GM12892 (cell line): ENCODE measurements at regions not wholly inside any gene's neighbourhood (a gene's known extent, or its start where the extent isn't known, plus 50 kb on each side); places are given as distances from the start of the nearest gene placed in this dataset.

Source experiments
- POLR2A ChIP-seq: IDR thresholded peaks from 2 replicates; pipeline ENCODE4 v1.6.1; 2011; ENCODE audit warnings: low read depth, low read length, control low read depth
- POLR2AphosphoS5 ChIP-seq: IDR thresholded peaks from 2 replicates; pipeline ENCODE4 v1.6.1; 2011; ENCODE audit warnings: low read depth, low read length, control low read depth
- TAF1 ChIP-seq: IDR thresholded peaks from 2 replicates; pipeline ENCODE4 v1.6.1; 2011; ENCODE audit warnings: low read depth, mild to moderate bottlenecking, control low read depth, low read length, borderline replicate concordance

- TF ChIP-seq POLR2AphosphoS5: no peak
- TF ChIP-seq POLR2A: no peak
- no peak for TF ChIP-seq TAF1
These were observed 429.1 kb downstream of the NR2F1-AS1 start for GRCh38 chr5:93151896-93152295.
